GM12891 (cell line): ENCODE measurements at regions not wholly inside any gene's neighbourhood (a gene's known extent, or its start where the extent isn't known, plus 50 kb on each side); places are given as distances from the start of the nearest gene placed in this dataset.

Experiments used
- DNase-seq: peaks from one replicate; pipeline ENCODE4 v3.0.0; 2011; ENCODE audit warnings: low spot score; ENCODE audit not compliant: insufficient read length
- FAIRE-seq: peaks from 2 replicates; lab custom pipeline; 2011; peaks lifted over from hg19 to GRCh38; lab: Jason Lieb, UNC
- PAX5 ChIP-seq: IDR thresholded peaks from 2 replicates; pipeline ENCODE4 v1.6.1; 2011; ENCODE audit warnings: low read length, moderate library complexity, mild to moderate bottlenecking; ENCODE audit not compliant: insufficient read depth, severe bottlenecking
- POLR2A ChIP-seq: IDR thresholded peaks from 2 replicates; pipeline ENCODE4 v1.6.1; 2011; ENCODE audit warnings: low read depth, low read length, control low read depth
- POLR2AphosphoS5 ChIP-seq: IDR thresholded peaks from 2 replicates; pipeline ENCODE4 v1.6.1; 2011; ENCODE audit warnings: low read depth, low read length, control low read depth
- POU2F2 ChIP-seq: IDR thresholded peaks from 2 replicates; pipeline ENCODE4 v1.6.1; 2011; ENCODE audit warnings: low read depth, mild to moderate bottlenecking, control low read depth, low read length, moderate library complexity
- SPI1 ChIP-seq: IDR thresholded peaks from 2 replicates; pipeline ENCODE4 v1.6.1; 2011; ENCODE audit warnings: low read depth, low read length, control low read depth
- TAF1 ChIP-seq: IDR thresholded peaks from 2 replicates; pipeline ENCODE4 v1.6.1; 2011; ENCODE audit warnings: low read depth, low read length, control low read depth

- no peak for FAIRE-seq
- no peak for TF ChIP-seq POLR2A
- no peak for TF ChIP-seq POLR2AphosphoS5
- no peak for DNase-seq
Measured at GRCh38 chr20:24153101-24154040, 164.8 kb upstream of the GGTLC1 start.

GRCh38 chr20:24151621-24152294 lies 163.2 kb upstream of the GGTLC1 start:
- no peak for TF ChIP-seq TAF1
- TF ChIP-seq POU2F2: no peak
- no peak for TF ChIP-seq SPI1
- no peak for TF ChIP-seq POLR2AphosphoS5
- no peak for TF ChIP-seq POLR2A
- no peak for TF ChIP-seq PAX5
- no peak for DNase-seq
- FAIRE-seq: no peak

DNA sequence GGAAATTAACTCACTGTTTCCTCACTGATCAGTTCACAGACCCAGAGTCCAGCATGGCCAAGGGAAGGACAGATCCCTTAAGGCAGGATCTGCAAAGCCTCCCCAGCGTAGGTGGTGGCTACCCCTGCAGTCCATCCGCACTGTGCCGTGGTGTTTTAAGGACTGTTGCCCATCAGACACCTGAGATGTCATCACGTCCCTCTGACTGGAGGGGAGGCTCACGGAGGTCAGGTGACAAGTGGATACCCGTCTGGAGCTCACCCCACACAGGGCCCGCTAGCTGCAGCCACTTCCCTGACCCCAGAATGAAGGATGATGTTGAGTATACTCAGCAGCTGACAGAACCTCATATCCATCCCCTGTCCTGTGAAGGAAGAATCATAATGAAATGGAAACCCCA lies 161.8 kb upstream of the GGTLC1 start:
- no peak for TF ChIP-seq POLR2A
- no peak for TF ChIP-seq POU2F2
- TF ChIP-seq POLR2AphosphoS5: no peak
- TF ChIP-seq TAF1: no peak
- no peak for TF ChIP-seq PAX5
- no peak for TF ChIP-seq SPI1
- FAIRE-seq (no peak), DNase-seq (no peak)

DNA sequence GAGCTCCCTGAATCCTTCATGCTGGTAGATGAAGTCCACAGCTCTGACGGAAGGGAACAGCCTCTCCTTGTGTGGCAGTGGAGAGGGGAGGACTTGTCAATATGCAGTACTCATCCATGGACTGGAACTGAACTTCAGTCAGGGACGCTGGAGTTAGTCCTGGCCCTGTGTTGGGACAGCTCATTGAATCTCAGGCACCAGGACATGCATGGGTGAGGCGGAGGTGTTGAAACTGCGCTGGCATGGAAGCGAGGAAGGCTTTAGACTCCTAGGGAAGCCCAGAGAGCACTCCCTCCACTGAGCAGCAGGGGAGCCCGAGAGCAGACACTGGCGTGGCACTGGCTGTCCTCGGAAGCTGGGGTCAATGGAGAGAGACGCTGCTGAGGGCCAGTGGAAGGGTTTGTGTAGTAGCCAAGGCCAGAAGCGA lies 161.3 kb upstream of the GGTLC1 start:
- FAIRE-seq: no peak
- TF ChIP-seq PAX5 (no peak), SPI1 (no peak), POLR2A (no peak), TAF1 (no peak)
- no peak for DNase-seq

DNA sequence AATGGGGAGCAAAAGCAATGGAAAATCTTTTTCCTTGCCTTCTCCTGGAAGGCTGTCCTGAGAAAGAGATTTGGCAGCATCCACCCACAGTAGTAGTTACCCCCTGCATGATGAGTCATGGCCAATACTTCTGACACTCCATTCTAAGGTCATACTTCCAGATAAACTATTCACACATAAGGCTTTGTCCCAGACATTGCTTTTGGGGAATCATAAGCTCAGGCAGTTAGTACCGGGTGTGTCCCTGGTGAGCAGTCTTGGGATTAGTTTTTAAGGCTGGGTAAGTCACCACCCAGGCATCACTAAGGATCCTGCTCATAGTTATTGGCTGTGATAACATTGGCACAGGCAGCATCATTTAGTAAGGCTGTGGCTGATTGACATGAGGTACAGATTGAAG lies 160.6 kb upstream of the GGTLC1 start:
- no peak for DNase-seq
- no peak for FAIRE-seq
- TF ChIP-seq TAF1 (no peak), POLR2A (no peak), POU2F2 (no peak), SPI1 (no peak), PAX5 (no peak), POLR2AphosphoS5 (no peak)

DNA sequence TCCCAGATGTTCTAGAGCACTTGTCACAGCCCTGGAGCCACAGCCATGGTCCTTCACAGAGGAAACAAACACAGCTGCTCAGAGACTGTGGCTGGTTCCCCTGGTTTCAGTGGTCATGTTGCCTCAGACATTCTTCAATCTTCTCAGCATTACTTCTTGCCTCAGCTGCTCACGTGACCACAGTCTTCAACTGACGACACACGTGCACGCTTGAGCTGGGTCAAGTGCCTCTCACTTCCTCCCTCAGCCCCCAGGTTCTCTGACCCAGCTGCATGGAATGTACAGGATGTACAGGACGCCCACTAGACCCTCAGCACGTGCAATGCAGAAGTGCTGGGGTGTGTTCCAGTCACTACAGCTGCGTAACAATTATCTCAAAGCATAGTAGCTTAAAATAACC lies 159.8 kb upstream of the GGTLC1 start:
- TF ChIP-seq POU2F2: no peak
- TF ChIP-seq POLR2A: no peak
- peak; percentile 59 for TF ChIP-seq SPI1
- no peak for FAIRE-seq
- no peak for DNase-seq

DNA sequence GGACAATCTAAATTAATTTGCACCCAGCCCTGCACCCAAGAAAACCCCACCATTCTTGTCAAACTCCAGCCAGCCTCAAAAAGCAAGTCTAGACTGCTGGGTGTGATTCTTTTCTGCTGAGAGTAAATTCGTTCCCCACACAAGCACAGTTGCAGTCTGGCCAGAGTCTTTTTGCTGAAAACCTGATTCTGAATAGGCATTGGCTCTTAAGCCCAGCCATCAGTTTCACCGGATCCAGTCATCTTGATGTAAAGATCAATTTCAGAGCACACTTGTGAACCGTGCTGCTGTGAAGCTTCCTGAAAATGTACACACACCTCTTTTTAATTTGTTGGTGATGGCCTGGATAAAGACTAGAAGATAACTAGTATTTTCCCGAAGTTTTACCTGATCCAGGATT lies 159.4 kb upstream of the GGTLC1 start:
- no peak for TF ChIP-seq POU2F2
- TF ChIP-seq TAF1: no peak
- no peak for TF ChIP-seq POLR2A
- TF ChIP-seq SPI1: no peak
- no peak for TF ChIP-seq POLR2AphosphoS5
- no peak for TF ChIP-seq PAX5
- DNase-seq (no peak), FAIRE-seq (no peak)

DNA sequence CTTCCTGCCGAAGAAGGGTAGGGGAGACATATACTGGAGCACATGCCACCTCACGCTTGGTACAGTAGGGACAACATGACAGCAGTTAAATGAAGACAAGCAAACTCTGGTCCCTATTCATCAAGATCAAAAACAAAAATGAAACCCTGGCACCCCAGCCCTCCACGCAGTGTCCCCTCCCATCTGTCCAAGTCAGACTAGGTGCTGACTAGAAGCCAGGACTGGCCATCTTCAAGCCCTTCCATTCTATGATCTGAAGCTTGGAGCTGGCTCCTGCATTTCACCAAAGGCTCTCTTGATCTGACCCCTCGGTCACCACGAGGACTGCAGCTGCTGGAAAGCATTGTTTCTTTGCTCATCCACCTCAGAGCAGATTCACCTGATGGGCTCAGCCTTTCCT lies 158.9 kb upstream of the GGTLC1 start:
- no peak for TF ChIP-seq POLR2A
- TF ChIP-seq POLR2AphosphoS5: no peak
- TF ChIP-seq PAX5: no peak
- TF ChIP-seq POU2F2: no peak
- no peak for TF ChIP-seq SPI1
- TF ChIP-seq TAF1: no peak
- DNase-seq: no peak
- no peak for FAIRE-seq

GRCh38 chr20:24146231-24146634 lies 157.7 kb upstream of the GGTLC1 start:
- TF ChIP-seq SPI1 (no peak), TAF1 (no peak), POLR2AphosphoS5 (no peak), POLR2A (no peak), POU2F2 (no peak), PAX5 (no peak)
- DNase-seq: no peak
- no peak for FAIRE-seq

GRCh38 chr20:24144371-24144770 lies 155.8 kb upstream of the GGTLC1 start:
- no peak for FAIRE-seq
- TF ChIP-seq TAF1: no peak
- TF ChIP-seq POU2F2: no peak
- no peak for TF ChIP-seq SPI1
- TF ChIP-seq POLR2AphosphoS5: no peak
- TF ChIP-seq PAX5: no peak
- no peak for TF ChIP-seq POLR2A
- no peak for DNase-seq
